ENCODE measurements at regions not wholly inside any gene's neighbourhood (a gene's known extent, or its start where the extent isn't known, plus 50 kb on each side); places are given as distances from the start of the nearest gene placed in this dataset.
"Not testable (repeated sequence)": the region's sequence is repeated elsewhere in the genome, so short reads cannot be mapped to it uniquely, and the experiment has no call there.

DNA sequence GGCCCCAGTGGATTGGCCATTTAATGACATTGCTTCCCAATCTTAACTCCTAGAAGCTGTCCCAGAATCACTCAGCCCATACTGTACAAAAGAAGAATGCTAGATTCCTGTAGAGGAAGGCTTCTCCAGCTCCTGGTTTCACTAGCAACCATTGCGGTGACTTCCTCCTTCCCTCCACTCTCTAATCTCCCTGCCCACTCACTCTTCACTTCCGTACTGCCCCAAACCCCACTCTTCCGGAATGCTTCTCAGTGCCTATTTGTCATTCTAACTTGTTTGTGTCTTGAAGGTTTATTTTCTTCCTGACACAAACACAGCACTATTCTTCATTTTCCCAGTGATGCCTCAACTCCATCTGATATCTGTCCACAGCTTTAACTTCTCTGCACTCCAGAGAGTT, 97.1 kb upstream of the SPATA16 start:
- TF ChIP-seq, protein P1, sequence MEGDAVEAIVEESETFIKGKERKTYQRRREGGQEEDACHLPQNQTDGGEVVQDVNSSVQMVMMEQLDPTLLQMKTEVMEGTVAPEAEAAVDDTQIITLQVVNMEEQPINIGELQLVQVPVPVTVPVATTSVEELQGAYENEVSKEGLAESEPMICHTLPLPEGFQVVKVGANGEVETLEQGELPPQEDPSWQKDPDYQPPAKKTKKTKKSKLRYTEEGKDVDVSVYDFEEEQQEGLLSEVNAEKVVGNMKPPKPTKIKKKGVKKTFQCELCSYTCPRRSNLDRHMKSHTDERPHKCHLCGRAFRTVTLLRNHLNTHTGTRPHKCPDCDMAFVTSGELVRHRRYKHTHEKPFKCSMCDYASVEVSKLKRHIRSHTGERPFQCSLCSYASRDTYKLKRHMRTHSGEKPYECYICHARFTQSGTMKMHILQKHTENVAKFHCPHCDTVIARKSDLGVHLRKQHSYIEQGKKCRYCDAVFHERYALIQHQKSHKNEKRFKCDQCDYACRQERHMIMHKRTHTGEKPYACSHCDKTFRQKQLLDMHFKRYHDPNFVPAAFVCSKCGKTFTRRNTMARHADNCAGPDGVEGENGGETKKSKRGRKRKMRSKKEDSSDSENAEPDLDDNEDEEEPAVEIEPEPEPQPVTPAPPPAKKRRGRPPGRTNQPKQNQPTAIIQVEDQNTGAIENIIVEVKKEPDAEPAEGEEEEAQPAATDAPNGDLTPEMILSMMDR (IDR thresholded peaks at IDR 0.05; ENCODE audit: extremely low read depth, insufficient read depth, missing control alignments), result no peak
- no peak for DNase-seq (ENCODE audit: low spot score)
- in situ Hi-C loops (cut with MboI; ENCODE audit: low pct_unique_long_range_greater_than_20kb, low sequenced_read_pairs, unreplicated experiment), result no loop called here

DNA sequence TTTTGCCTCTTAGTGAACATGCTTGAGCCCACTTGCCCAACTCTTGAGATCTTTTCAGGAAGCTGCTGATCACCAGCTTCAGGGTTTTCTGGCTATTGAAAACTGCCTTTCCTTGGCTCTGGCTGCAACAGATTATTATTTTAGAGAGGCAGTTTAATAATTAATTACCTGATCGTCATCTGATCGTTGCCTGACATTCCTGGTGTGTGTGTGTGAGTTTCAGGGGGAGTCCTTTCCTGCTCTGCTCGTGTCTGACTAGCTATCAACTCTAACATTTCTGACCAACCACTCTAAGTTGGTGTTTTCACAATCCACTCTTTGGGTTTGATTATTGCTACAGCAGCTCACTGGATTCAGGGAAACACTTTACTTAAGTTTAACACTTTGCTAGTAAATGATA, 84.3 kb upstream of the SPATA16 start:
- TF ChIP-seq, protein P1 (IDR thresholded peaks at IDR 0.05; ENCODE audit: extremely low read depth, insufficient read depth, missing control alignments), result no peak
- in situ Hi-C loops (cut with MboI; ENCODE audit: low pct_unique_long_range_greater_than_20kb, low sequenced_read_pairs, unreplicated experiment), result no loop called here
- DNase-seq (ENCODE audit: low spot score), result no peak

DNA sequence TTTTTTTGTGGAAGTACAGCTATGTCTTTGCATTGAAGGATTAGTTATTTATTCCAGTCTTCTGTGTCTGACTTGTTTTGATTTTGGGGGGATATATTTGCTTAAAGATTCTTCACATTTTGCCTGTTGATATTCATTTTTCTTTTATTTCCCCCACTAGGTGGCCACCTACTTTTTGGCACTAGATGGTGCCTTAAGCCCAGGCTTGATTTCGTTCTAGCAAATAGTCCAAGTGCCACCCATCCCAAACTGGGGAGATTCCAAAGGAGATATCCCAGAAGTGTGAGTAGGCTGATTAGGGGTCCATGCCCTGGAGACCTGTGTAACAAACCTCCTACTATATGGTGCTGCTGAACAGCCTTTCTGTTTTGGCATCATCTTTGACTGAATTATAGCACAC, 80.0 kb upstream of the SPATA16 start:
- DNase-seq (ENCODE audit: low spot score), result no peak
- in situ Hi-C loops (cut with MboI; ENCODE audit: low pct_unique_long_range_greater_than_20kb, low sequenced_read_pairs, unreplicated experiment), result no loop called here
- TF ChIP-seq, protein P1 (IDR thresholded peaks at IDR 0.05; ENCODE audit: extremely low read depth, insufficient read depth, missing control alignments), result peak; percentile 32

DNA sequence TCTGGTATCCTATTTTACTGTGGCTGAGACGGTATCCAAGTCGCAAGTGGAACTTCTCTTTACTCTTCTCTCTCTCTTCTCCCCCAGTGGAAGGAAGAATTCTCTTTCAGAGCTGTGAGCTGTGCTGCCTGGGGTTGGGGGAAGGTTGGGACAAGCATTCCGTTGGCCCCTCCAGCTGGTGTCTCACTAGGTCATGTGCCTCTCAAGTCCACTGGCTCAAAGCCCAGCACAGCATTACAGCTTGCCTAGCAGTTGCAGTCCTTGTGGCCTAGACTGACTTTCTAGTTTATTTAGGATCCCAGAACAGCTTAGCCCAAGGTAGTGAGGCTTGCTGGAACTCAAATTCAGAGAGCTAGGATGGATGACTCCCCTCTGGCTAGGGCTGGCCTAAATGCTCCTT, 76.1 kb upstream of the SPATA16 start:
- no peak for DNase-seq (ENCODE audit: low spot score)
- TF ChIP-seq, protein P1 (IDR thresholded peaks at IDR 0.05; ENCODE audit: extremely low read depth, insufficient read depth, missing control alignments), result no peak
- in situ Hi-C loops (cut with MboI; ENCODE audit: low pct_unique_long_range_greater_than_20kb, low sequenced_read_pairs, unreplicated experiment), result no loop called here

DNA sequence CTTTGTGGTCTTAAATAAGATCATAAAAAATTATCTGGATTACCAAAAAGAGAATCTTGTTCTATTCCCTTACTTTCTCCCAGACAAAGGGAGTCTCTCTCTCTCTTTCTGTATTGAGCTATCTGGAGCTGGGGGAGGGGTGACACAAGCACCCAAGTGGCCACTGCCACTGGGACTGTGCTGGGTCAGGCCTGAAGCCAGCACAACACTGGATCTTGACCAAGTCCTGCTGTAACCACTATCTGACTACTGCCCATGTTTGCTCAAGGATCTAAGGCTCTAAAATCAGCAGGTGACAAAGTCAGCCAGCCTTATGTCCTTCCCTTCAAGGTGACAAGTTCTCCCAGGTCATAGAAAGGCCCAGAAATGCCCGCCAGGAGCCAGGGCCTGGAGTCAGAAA, 75.0 kb upstream of the SPATA16 start:
- in situ Hi-C loops (cut with MboI; ENCODE audit: low pct_unique_long_range_greater_than_20kb, low sequenced_read_pairs, unreplicated experiment), result no loop called here

DNA sequence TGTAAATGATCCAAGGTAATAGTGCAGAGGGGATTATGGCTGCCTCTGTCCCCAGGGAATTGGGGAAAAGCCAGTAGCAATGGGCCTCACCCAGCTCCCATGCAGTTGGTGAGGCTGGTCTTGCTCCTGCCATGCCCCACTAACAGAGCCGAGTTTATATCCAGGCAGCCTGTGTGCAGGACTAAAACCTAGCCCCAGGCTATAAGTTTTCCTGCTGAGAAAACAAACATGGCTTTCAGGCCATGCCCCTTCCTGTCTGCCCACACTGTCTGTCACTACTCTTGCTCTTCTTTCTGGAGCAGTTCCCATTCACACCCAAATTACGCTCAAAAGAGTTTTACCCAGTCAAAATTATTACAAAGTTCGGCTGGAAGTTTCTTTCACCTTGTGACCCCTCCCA, 73.5 kb upstream of the SPATA16 start:
- in situ Hi-C loops (cut with MboI; ENCODE audit: low pct_unique_long_range_greater_than_20kb, low sequenced_read_pairs, unreplicated experiment), result no loop called here
- no peak for DNase-seq (ENCODE audit: low spot score)
- TF ChIP-seq, protein P1 (IDR thresholded peaks at IDR 0.05; ENCODE audit: extremely low read depth, insufficient read depth, missing control alignments), result no peak

More for the DNA sequence above, 75.0 kb upstream of the SPATA16 start:
- TF ChIP-seq, protein P1 (IDR thresholded peaks at IDR 0.05; ENCODE audit: extremely low read depth, insufficient read depth, missing control alignments), result no peak
- DNase-seq (ENCODE audit: low spot score), result no peak

DNA sequence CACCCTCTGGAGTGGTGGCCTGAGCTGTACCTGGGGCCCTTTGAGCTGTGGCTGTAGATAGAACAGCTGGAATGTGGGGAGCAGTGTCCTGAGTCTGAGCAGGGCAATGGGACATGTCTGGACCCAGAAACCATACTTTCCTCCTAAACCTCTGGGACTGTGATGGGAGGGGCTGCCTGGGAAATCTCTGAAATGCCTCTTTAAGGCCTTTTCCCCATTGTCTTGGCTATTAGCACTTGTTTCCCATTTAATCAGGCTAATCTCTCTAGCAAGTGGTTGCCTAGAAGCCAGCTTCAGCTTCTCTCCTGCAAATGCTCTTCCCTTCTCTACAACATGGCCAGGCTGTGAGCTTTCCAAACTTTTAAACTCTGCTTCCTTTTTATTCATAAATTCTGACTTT, 58.5 kb upstream of the SPATA16 start:
- in situ Hi-C loops (cut with MboI; ENCODE audit: low pct_unique_long_range_greater_than_20kb, low sequenced_read_pairs, unreplicated experiment), result no loop called here
- TF ChIP-seq, protein P1 (IDR thresholded peaks at IDR 0.05; ENCODE audit: extremely low read depth, insufficient read depth, missing control alignments), result no peak
- DNase-seq (ENCODE audit: low spot score), result no peak

DNA sequence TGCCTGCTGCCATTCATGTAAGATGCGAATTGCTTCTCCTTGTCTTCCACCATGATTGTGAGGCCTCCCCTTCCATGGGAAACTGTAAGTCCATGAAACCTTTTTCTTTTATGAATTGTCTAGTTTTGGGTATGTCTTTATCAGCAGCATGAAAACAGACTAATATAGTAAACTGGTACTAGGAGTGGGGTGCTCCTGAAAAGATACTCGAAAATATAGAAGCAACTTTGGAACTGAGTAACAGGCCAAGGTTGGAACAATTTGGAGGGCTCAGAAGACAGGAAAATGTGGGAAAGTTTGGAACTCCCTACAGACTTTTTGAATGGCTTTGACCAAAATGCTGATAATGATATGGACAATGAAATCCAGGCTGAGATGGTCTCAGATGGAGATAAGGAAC, 53.8 kb upstream of the SPATA16 start:
- DNase-seq (ENCODE audit: low spot score); in situ Hi-C loops (cut with MboI; ENCODE audit: low pct_unique_long_range_greater_than_20kb, low sequenced_read_pairs, unreplicated experiment): not testable (repeated sequence)
